Endodermal cell (in vitro differentiated cells): ENCODE measurements at regions not wholly inside any gene's neighbourhood (a gene's known extent, or its start where the extent isn't known, plus 50 kb on each side); places are given as distances from the start of the nearest gene placed in this dataset.

Source experiments
- DNase-seq: peaks from one replicate; pipeline ENCODE4 v3.0.0-alpha.2; 2017
- H3K27ac ChIP-seq: 2 replicates; pipeline ENCODE4 v1.5.1; 2013; ENCODE audit warnings: mild to moderate bottlenecking, low read depth, low read length, moderate library complexity
- H3K27me3 ChIP-seq: 2 replicates; pipeline ENCODE4 v1.6.1; 2013; ENCODE audit warnings: mild to moderate bottlenecking, low read length, moderate library complexity; ENCODE audit not compliant: insufficient read depth, control insufficient read depth, poor library complexity, severe bottlenecking
- H3K36me3 ChIP-seq: 2 replicates; pipeline ENCODE4 v1.7.0; 2013; ENCODE audit warnings: mild to moderate bottlenecking, low read length, moderate library complexity; ENCODE audit not compliant: control insufficient read depth, insufficient read depth
- H3K4me1 ChIP-seq: one replicate; pipeline ENCODE4 v1.7.0; 2013; ENCODE audit warnings: low read length; ENCODE audit not compliant: control insufficient read depth, insufficient read depth
- H3K4me3 ChIP-seq: 2 replicates; pipeline ENCODE4 v1.5.1; 2013; ENCODE audit warnings: mild to moderate bottlenecking, low read length, moderate library complexity
- H3K9ac ChIP-seq: 2 replicates; pipeline ENCODE4 v1.6.1; 2013; ENCODE audit warnings: mild to moderate bottlenecking, low read length, moderate library complexity; ENCODE audit not compliant: poor library complexity, severe bottlenecking; ENCODE audit errors: extremely low read depth
- H3K9me3 ChIP-seq: 2 replicates; pipeline ENCODE4 v1.6.1; 2013; ENCODE audit warnings: mild to moderate bottlenecking, low read length, moderate library complexity; ENCODE audit not compliant: control insufficient read depth
- H3K27ac Mint-ChIP-seq: 2 replicates; pipeline ENCODE4 v1.8.0; 2020; ENCODE audit warnings: mixed read lengths
- H3K27me3 Mint-ChIP-seq: 2 replicates; pipeline ENCODE4 v1.8.0; 2021; ENCODE audit warnings: mild to moderate bottlenecking, mixed read lengths; ENCODE audit not compliant: insufficient read depth
- H3K36me3 Mint-ChIP-seq: 2 replicates; pipeline ENCODE4 v1.8.0; 2020; ENCODE audit warnings: low read depth, mixed read lengths
- H3K4me1 Mint-ChIP-seq: 2 replicates; pipeline ENCODE4 v1.8.0; 2020; ENCODE audit warnings: mixed read lengths
- H3K4me3 Mint-ChIP-seq: 2 replicates; pipeline ENCODE4 v1.8.0; 2020; ENCODE audit warnings: mild to moderate bottlenecking, moderate library complexity, mixed read lengths
- H3K9me3 Mint-ChIP-seq: 2 replicates; pipeline ENCODE4 v1.8.0; 2020; ENCODE audit warnings: mild to moderate bottlenecking, mixed read lengths
- WGBS, 2 experiments: methylation state at CpG; one replicate each; pipeline versions ENCODE4 v1.1.5 to v1.1.7; 2013; ENCODE audit warnings: missing lambda C conversion rate in 2 of 2, mixed read lengths in 1 of 2; ENCODE audit not compliant: insufficient coverage in 1 of 2, insufficient read length in 1 of 2; 5-methylcytosine and 5-hydroxymethylcytosine counted together
- TF ChIP-seq, protein P1 (sequence below): fragments of 200-600 bp; sonication (generic); conservative IDR thresholded peaks from 2 replicates; pipeline ENCODE4 v1.5.0; 2021; ENCODE audit warnings: antibody characterized with exemption, mild to moderate bottlenecking

- H3K36me3 ChIP-seq: no peaks in the 10 kb centered on the region
- no peak for DNase-seq
- TF ChIP-seq, protein P1, sequence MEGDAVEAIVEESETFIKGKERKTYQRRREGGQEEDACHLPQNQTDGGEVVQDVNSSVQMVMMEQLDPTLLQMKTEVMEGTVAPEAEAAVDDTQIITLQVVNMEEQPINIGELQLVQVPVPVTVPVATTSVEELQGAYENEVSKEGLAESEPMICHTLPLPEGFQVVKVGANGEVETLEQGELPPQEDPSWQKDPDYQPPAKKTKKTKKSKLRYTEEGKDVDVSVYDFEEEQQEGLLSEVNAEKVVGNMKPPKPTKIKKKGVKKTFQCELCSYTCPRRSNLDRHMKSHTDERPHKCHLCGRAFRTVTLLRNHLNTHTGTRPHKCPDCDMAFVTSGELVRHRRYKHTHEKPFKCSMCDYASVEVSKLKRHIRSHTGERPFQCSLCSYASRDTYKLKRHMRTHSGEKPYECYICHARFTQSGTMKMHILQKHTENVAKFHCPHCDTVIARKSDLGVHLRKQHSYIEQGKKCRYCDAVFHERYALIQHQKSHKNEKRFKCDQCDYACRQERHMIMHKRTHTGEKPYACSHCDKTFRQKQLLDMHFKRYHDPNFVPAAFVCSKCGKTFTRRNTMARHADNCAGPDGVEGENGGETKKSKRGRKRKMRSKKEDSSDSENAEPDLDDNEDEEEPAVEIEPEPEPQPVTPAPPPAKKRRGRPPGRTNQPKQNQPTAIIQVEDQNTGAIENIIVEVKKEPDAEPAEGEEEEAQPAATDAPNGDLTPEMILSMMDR: no peak
- H3K4me1 ChIP-seq: peaks cover 11% of the 10 kb centered on the region
- H3K27me3 ChIP-seq: no peaks in the 10 kb centered on the region
- no peak overlapping the region for H3K4me3 ChIP-seq
- H3K9me3 ChIP-seq: no peaks in the 10 kb centered on the region
- H3K4me3 Mint-ChIP-seq: no peak overlapping the region
- H3K9me3 Mint-ChIP-seq: no peaks in the 10 kb centered on the region
- no peaks in the 10 kb centered on the region for H3K36me3 Mint-ChIP-seq
- H3K9ac ChIP-seq: no peak overlapping the region
- no peak overlapping the region for H3K27ac Mint-ChIP-seq
- H3K27ac ChIP-seq: peak overlapping the region; percentile 63
- WGBS, 2 experiments: 80 to 89% methylated on average over 2 of the region's 2 CpGs
- H3K4me1 Mint-ChIP-seq: peaks cover 22% of the 10 kb centered on the region
- no peaks in the 10 kb centered on the region for H3K27me3 Mint-ChIP-seq
Measured at GRCh38 chr6:121521164-121521555, 85.7 kb downstream of the GJA1 start.

DNA sequence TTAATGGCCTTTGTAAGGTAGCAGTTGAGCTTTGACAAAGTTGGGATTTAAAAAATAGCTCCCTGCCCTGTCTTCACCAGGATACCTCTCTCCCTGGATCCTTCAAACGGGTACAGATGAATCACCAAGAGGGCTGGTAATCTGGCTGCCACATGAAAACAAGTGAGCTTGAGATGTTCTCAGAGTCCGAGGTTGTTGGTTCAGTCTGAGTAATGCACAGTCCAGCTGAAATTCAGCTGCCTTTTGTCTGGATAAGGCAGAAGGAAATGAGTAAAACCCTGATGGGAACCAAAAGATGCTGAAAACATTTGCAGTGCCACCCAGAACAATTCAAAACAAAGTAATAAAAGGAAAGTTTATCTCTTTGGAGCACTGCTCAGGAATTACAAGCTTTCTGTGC, 86.8 kb downstream of the GJA1 start:
- no peaks in the 10 kb centered on the region for H3K9me3 ChIP-seq
- Mint-ChIP-seq H3K27me3 (no peaks in the 10 kb centered on the region), H3K27ac (no peak overlapping the region), H3K4me3 (no peak overlapping the region), H3K4me1 (peaks cover 22% of the 10 kb centered on the region), H3K36me3 (no peaks in the 10 kb centered on the region), H3K9me3 (no peaks in the 10 kb centered on the region)
- DNase-seq: no peak
- TF ChIP-seq, protein P1: no peak
- H3K4me1 ChIP-seq: peaks cover 11% of the 10 kb centered on the region
- H3K27ac ChIP-seq: peak overlapping the region; percentile 42
- H3K4me3 ChIP-seq: no peak overlapping the region
- H3K9ac ChIP-seq: no peak overlapping the region
- no peaks in the 10 kb centered on the region for H3K36me3 ChIP-seq
- WGBS, 2 experiments: 67 to 82% methylated on average over 2 of the region's 2 CpGs
- no peaks in the 10 kb centered on the region for H3K27me3 ChIP-seq

DNA sequence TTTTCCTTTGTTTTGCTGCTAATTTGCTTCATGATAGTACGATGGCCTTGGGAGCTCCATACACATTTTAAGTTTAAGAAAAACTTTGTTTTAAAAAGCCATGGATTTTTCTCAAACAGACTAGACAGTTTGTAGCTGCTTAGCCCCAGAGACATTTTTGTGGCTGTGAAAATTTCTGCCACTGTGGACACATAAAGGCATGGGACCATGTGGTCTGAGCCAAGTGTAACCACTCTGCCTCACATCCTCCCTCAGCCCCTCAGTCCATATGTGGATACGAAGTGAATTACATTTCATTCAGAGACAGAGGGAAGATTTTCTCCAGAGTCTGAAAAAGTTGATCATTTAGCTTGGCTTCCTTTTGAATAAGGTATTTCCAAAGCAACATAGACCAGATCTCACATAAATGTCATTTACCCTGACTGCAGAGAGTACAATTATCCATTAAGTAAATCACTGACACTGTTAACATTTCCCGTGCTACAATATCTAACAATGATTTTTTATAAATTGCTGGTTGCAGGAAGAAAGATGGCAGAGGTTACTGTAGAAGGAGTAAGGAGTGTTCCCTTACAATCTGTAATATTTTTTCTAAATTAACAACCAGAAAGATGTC, 87.4 kb downstream of the GJA1 start:
- H3K4me1 Mint-ChIP-seq: peaks cover 22% of the 10 kb centered on the region
- Histone ChIP-seq H3K36me3 (no peaks in the 10 kb centered on the region), H3K9me3 (no peaks in the 10 kb centered on the region), H3K27ac (no peak overlapping the region), H3K4me1 (peaks cover 11% of the 10 kb centered on the region), H3K27me3 (no peaks in the 10 kb centered on the region), H3K4me3 (no peak overlapping the region), H3K9ac (no peak overlapping the region)
- 96 to 100% methylated on average over 1 to 3 of the region's 3 CpGs for WGBS, 2 experiments
- no peak for DNase-seq
- no peak overlapping the region for H3K4me3 Mint-ChIP-seq
- TF ChIP-seq, protein P1: no peak
- no peaks in the 10 kb centered on the region for H3K9me3 Mint-ChIP-seq
- no peaks in the 10 kb centered on the region for H3K36me3 Mint-ChIP-seq
- no peaks in the 10 kb centered on the region for H3K27me3 Mint-ChIP-seq
- no peak overlapping the region for H3K27ac Mint-ChIP-seq
